NCI-H1105 (cell line): ENCODE measurements at regions not wholly inside any gene's neighbourhood (a gene's known extent, or its start where the extent isn't known, plus 50 kb on each side); places are given as distances from the start of the nearest gene placed in this dataset.

Experiments used
- DNase-seq: peaks from one replicate; lab custom pipeline; 2025; lab: John Stamatoyannopoulos, UW

DNA sequence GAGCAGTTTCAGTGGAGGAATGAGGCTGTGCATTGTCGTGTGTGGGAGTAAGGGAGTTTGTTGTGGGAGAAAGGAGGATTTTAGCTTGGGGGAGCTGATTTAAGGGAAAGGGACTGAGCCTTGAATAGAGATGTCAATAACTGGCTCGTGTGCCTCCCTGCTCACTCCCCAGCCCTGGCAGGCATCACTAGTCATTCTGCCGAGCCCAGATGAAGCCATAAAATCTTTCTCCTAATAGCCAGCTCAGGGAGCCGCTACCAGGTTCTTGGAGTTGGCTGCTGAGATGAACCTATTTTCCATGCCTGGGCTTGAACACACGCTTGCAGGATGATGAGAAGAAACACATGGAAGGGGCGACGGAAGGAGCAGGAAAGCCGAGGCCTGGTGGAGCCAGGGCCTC is 65.0 kb upstream of the POU3F1 start:
- no peak for DNase-seq

DNA sequence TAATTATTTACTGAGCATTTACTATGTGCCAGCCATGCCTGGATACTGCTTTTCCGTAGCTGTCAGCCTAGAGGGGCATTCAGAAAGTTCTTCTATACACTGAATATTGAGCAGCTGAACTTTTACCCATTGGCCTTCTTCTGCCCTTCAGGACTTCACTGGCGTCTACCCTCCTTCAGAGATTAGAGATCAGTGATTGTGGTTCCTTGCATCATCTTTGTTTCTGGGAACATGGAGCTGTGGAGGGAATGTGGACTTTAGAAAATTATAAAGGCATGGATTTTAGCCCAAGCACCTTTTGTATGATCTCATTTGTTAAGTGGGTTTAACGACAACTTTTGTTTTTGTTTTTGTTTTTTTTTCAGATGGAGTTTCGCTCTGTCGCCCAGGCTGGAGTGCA is 58.7 kb upstream of the POU3F1 start:
- no peak for DNase-seq

DNA sequence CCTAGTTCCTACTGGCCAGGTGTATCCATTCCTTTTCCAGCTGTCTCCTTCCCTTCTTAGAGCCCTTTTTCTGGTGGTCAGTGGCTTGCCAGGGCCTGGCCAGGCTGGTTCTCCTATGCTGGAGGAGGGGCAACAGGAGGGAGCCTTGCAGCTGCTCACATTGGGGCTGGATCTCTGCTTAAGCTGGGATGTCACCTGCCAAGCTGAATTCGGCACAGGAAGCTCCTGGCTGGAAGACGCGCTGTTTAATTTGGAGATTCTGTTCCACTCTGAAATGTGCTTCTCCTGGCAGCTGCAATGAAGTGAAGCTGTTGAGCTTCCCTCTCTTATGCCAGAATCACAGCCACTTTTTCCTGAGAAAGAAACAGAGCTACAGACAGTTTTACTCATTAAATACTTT is 56.0 kb upstream of the POU3F1 start:
- no peak for DNase-seq

DNA sequence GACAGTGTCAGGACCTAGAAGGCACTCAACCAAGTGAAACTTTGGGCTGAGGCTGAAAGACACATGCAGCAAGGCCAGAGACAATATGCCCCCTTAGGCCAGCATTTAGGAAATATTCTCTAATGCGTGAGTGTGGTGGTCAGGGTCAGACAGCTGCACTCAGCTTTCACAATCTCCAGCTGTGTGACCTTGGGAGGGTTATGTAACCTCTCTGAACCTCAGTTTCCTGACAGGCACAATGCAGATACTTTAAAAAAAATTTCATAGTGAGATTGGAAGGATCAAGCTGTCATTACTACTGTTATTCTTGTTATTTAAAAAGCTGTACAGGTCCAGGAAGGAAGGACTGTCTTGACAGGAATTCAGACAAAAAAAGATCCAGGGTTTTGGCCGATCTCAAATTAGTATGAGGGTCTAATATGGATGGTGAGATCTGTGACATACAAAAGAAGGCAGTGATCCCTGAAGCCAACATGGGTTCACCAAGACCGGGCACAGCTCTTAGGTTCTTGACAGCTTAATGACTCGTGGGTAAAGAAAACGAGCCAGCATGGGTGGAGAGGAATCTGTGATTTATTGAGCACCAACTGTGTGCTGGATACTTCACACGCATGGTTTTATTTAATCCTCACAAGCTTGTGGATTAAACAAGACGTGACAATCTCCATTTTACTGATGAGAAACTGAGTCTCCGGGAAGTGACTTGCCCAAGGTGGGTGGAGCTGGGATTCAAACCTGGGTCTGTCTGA is 54.6 kb upstream of the POU3F1 start:
- no peak for DNase-seq

DNA sequence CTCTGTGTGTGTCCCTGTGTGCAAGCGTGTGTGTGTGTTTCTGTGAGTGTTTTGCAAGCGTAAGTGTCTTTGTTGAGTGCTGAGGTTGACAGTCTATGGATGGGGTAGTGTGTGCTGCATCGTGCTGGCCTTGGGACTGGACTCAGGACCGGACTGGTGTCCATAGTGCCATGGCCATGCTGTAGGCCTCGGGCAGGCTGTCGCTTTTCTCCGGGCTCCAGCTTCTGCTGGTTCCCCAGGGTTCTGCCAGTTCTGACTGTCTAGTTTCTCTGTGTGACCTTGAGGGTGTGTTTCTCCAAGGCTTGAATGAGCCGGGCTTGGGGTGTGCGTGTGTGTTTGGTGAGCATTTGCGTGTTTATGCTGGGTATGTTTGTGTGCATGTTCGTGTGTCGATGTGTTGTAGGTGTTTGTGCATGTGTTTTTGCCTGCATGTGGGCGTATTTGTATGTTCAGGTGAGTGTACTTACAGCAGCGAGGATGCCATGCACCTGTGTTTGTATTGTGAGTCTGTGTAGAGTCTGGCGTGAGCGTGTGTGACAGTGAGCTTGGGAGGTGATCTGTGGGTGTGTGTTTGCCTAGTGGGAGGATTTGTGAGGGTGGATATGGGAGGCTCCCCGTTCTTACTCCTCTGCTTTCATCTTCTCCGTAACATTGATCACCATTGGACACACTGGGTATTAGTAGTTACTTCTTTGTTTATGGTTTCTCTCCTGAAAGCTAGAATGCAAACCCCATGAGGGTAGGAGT is 51.7 kb upstream of the POU3F1 start:
- DNase-seq: no peak

DNA sequence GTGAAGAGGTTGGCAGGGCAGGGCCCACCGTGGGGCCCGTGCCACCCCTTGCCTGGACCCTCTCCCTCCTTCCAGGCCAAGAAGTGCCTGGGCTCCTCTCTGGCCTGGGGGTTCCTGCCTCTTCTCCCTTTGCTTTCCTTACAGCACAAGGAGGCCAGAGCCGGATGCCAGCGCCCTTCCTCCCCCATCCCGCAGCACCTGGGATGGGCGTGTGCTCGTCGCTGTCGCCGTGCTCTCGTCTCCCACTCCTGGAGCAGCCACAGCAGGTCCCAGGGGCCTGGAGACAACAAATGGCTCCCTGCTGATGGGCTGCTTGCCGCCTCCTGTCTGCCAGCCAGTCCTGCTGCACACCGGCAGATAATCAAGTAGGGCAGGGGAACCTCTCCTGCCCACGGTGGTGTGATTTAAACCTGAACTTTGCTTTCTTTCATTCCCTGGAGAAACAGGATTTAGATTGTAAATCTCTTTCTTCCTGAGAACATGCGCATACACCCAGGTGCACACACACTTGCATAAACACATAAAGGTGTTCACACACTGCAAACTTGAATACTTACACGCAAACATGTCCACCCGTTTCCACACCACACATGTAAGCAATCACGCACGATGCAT is 50.8 kb upstream of the POU3F1 start:
- no peak for DNase-seq
